ENCODE measurements at regions not wholly inside any gene's neighbourhood (a gene's known extent, or its start where the extent isn't known, plus 50 kb on each side); places are given as distances from the start of the nearest gene placed in this dataset.
A peak's percentile ranks its signal among the peaks of the same experiment; 100 is the strongest.

GRCh38 chr7:63008366-63008765 lies 990.3 kb upstream of the ZNF722 start:
- H3K4me1 Mint-ChIP-seq (ENCODE audit: unreplicated experiment) = no peaks in the 10 kb centered on the region
- H3K4me3 Mint-ChIP-seq (ENCODE audit: unreplicated experiment) = no peak overlapping the region
- peaks cover 46% of the 10 kb centered on the region for H3K9me3 Mint-ChIP-seq (ENCODE audit: unreplicated experiment)
- TF ChIP-seq, protein P1, sequence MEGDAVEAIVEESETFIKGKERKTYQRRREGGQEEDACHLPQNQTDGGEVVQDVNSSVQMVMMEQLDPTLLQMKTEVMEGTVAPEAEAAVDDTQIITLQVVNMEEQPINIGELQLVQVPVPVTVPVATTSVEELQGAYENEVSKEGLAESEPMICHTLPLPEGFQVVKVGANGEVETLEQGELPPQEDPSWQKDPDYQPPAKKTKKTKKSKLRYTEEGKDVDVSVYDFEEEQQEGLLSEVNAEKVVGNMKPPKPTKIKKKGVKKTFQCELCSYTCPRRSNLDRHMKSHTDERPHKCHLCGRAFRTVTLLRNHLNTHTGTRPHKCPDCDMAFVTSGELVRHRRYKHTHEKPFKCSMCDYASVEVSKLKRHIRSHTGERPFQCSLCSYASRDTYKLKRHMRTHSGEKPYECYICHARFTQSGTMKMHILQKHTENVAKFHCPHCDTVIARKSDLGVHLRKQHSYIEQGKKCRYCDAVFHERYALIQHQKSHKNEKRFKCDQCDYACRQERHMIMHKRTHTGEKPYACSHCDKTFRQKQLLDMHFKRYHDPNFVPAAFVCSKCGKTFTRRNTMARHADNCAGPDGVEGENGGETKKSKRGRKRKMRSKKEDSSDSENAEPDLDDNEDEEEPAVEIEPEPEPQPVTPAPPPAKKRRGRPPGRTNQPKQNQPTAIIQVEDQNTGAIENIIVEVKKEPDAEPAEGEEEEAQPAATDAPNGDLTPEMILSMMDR (IDR thresholded peaks at IDR 0.05) = no peak
- no peaks in the 10 kb centered on the region for H3K36me3 Mint-ChIP-seq (ENCODE audit: unreplicated experiment)
- DNase-seq (ENCODE audit: extremely low spot score, unreplicated experiment) = no peak
- H3K27ac Mint-ChIP-seq (ENCODE audit: unreplicated experiment) = no peak overlapping the region
- no peaks in the 10 kb centered on the region for H3K27me3 Mint-ChIP-seq (ENCODE audit: unreplicated experiment)

DNA sequence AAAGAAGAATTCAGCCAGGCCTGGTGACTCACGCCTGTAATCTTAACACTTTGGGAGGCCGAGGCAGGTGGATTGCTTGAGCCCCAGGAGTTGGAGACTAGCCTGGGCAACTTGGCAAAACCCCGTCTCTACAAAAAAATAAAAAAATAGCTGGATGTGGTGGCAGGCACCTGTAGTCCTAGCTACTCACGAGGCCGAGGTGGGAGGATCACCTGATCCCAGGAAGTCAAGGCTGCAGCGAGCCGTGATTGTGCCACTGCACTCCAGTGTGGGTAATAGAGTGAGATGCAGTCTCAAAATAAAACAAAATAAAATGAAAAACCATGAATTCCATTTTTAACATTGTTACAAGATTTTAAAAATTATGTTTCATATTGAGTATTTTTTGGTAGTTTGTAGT lies 988.9 kb upstream of the ZNF722 start:
- H3K4me3 Mint-ChIP-seq (ENCODE audit: unreplicated experiment) = no peak overlapping the region
- DNase-seq (ENCODE audit: extremely low spot score, unreplicated experiment) = no peak
- no peaks in the 10 kb centered on the region for H3K36me3 Mint-ChIP-seq (ENCODE audit: unreplicated experiment)
- no peaks in the 10 kb centered on the region for H3K4me1 Mint-ChIP-seq (ENCODE audit: unreplicated experiment)
- peaks cover 52% of the 10 kb centered on the region for H3K9me3 Mint-ChIP-seq (ENCODE audit: unreplicated experiment)
- no peak overlapping the region for H3K27ac Mint-ChIP-seq (ENCODE audit: unreplicated experiment)
- TF ChIP-seq, protein P1 (IDR thresholded peaks at IDR 0.05) = no peak
- no peaks in the 10 kb centered on the region for H3K27me3 Mint-ChIP-seq (ENCODE audit: unreplicated experiment)

GRCh38 chr7:63012633-63013183 lies 985.9 kb upstream of the ZNF722 start:
- no peak overlapping the region for H3K27ac Mint-ChIP-seq (ENCODE audit: unreplicated experiment)
- TF ChIP-seq, protein P1 (IDR thresholded peaks at IDR 0.05) = no peak
- no peaks in the 10 kb centered on the region for H3K27me3 Mint-ChIP-seq (ENCODE audit: unreplicated experiment)
- peaks cover 57% of the 10 kb centered on the region for H3K9me3 Mint-ChIP-seq (ENCODE audit: unreplicated experiment)
- no peaks in the 10 kb centered on the region for H3K36me3 Mint-ChIP-seq (ENCODE audit: unreplicated experiment)
- no peak overlapping the region for H3K4me3 Mint-ChIP-seq (ENCODE audit: unreplicated experiment)
- no peaks in the 10 kb centered on the region for H3K4me1 Mint-ChIP-seq (ENCODE audit: unreplicated experiment)
- no peak for DNase-seq (ENCODE audit: extremely low spot score, unreplicated experiment)

- Mint-ChIP-seq H3K27ac (ENCODE audit: unreplicated experiment) (no peak overlapping the region), H3K36me3 (ENCODE audit: unreplicated experiment) (no peaks in the 10 kb centered on the region), H3K4me3 (ENCODE audit: unreplicated experiment) (no peak overlapping the region), H3K9me3 (ENCODE audit: unreplicated experiment) (peaks cover 65% of the 10 kb centered on the region), H3K27me3 (ENCODE audit: unreplicated experiment) (no peaks in the 10 kb centered on the region), H3K4me1 (ENCODE audit: unreplicated experiment) (no peaks in the 10 kb centered on the region)
- TF ChIP-seq, protein P1 (IDR thresholded peaks at IDR 0.05) = no peak
- DNase-seq (ENCODE audit: extremely low spot score, unreplicated experiment) = peak; percentile 80
Observed at GRCh38 chr7:63014792-63015191, 983.9 kb upstream of the ZNF722 start.

DNA sequence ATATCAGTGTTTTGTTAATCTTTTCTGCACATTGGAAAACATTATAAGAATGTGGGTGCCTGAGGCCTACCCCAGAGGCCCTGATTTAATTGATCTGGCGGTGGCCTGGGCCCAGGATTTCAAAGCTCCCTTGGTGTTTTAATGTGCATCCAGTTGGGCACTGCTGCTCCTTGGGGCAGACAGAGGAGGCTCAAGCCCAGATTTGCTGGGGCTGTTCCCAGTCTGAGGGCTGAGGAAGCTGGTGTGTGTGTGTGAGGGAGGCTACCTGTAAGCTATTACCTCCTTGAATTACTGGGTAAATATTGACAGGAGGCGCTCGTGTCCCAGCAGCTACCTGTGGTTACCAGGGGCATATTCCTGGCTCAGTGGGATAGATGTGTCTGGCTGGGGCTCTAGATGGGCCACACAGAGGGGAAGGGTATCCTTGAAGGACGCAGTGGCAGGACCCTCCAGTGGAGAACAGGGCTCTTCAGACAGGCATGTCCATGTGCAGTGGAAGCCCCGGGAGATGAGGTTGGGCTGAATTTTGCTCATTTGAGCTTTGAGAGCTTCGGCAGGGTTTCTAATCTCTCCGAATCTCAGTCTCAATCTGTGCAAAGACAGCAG lies 975.4 kb upstream of the ZNF722 start:
- Mint-ChIP-seq H3K36me3 (ENCODE audit: unreplicated experiment) (no peaks in the 10 kb centered on the region), H3K4me1 (ENCODE audit: unreplicated experiment) (no peaks in the 10 kb centered on the region), H3K4me3 (ENCODE audit: unreplicated experiment) (no peak overlapping the region), H3K27ac (ENCODE audit: unreplicated experiment) (no peak overlapping the region), H3K27me3 (ENCODE audit: unreplicated experiment) (no peaks in the 10 kb centered on the region), H3K9me3 (ENCODE audit: unreplicated experiment) (peaks cover 60% of the 10 kb centered on the region)
- DNase-seq (ENCODE audit: extremely low spot score, unreplicated experiment) = peak; percentile 79
- TF ChIP-seq, protein P1 (IDR thresholded peaks at IDR 0.05) = no peak

Data from osteocyte (in vitro differentiated cells).